ENCODE measurements at regions not wholly inside any gene's neighbourhood (a gene's known extent, or its start where the extent isn't known, plus 50 kb on each side); places are given as distances from the start of the nearest gene placed in this dataset.

GRCh38 chr2:42868874-42869273 lies 76.5 kb upstream of the HAAO start:
- ChIA-PET POLR2A (no interaction called here), RAD21 (ENCODE audit: unreplicated experiment) (no interaction called here), SMC1A (ENCODE audit: uncharacterized antibody, unreplicated experiment) (no interaction called here), CTCF (no interaction called here)
- in situ Hi-C loops (cut with MboI) (no loop called here), intact Hi-C loops (cut with micrococcal nuclease; ENCODE audit: unreplicated experiment) (no loop called here)
- Histone ChIP-seq H3K4me1 (ENCODE audit: control insufficient read depth, insufficient read depth, low read length) (no peaks in the 10 kb centered on the region), H4K20me1 (ENCODE audit: control insufficient read depth, insufficient read depth) (no peaks in the 10 kb centered on the region), H3K27ac (ENCODE audit: control insufficient read depth, insufficient read depth) (no peak overlapping the region), H3K79me2 (ENCODE audit: control insufficient read depth, insufficient read depth, low read length) (no peaks in the 10 kb centered on the region), H2AFZ (ENCODE audit: control insufficient read depth, low read depth, low read length) (no peak overlapping the region), H3K4me2 (ENCODE audit: control insufficient read depth, insufficient read depth) (no peak overlapping the region), H3K36me3 (ENCODE audit: control insufficient read depth in 2 of 2, insufficient read depth in 2 of 2, low read length in 1 of 2) (no peaks in the 10 kb centered on the region), H3K9ac (ENCODE audit: control insufficient read depth, insufficient read depth, low read length) (no peak overlapping the region), H3K27me3 (replicated peaks in 1 of 2; ENCODE audit: control insufficient read depth in 2 of 2, insufficient read depth in 2 of 2, low read length in 1 of 2) (no peaks in the 10 kb centered on the region), H3K4me3 (no peak overlapping the region), H3K9me3 (replicated peaks; ENCODE audit: control insufficient read depth, insufficient read depth, low read length) (peaks cover 5% of the 10 kb centered on the region; the same call in 1 of the 3 replicates)
- DNase-seq (ENCODE audit: low read depth, low spot score) (no peak), FAIRE-seq (no peak), ATAC-seq (no peak)
- TF ChIP-seq, protein P1, sequence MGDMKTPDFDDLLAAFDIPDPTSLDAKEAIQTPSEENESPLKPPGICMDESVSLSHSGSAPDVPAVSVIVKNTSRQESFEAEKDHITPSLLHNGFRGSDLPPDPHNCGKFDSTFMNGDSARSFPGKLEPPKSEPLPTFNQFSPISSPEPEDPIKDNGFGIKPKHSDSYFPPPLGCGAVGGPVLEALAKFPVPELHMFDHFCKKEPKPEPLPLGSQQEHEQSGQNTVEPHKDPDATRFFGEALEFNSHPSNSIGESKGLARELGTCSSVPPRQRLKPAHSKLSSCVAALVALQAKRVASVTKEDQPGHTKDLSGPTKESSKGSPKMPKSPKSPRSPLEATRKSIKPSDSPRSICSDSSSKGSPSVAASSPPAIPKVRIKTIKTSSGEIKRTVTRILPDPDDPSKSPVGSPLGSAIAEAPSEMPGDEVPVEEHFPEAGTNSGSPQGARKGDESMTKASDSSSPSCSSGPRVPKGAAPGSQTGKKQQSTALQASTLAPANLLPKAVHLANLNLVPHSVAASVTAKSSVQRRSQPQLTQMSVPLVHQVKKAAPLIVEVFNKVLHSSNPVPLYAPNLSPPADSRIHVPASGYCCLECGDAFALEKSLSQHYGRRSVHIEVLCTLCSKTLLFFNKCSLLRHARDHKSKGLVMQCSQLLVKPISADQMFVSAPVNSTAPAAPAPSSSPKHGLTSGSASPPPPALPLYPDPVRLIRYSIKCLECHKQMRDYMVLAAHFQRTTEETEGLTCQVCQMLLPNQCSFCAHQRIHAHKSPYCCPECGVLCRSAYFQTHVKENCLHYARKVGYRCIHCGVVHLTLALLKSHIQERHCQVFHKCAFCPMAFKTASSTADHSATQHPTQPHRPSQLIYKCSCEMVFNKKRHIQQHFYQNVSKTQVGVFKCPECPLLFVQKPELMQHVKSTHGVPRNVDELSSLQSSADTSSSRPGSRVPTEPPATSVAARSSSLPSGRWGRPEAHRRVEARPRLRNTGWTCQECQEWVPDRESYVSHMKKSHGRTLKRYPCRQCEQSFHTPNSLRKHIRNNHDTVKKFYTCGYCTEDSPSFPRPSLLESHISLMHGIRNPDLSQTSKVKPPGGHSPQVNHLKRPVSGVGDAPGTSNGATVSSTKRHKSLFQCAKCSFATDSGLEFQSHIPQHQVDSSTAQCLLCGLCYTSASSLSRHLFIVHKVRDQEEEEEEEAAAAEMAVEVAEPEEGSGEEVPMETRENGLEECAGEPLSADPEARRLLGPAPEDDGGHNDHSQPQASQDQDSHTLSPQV (IDR thresholded peaks at IDR 0.05), result no peak
- TF ChIP-seq MXI1 (IDR thresholded peaks at IDR 0.05; ENCODE audit: low read depth, low read length) (no peak), TAF1 (IDR thresholded peaks at IDR 0.05; ENCODE audit: borderline replicate concordance, low read depth, low read length) (no peak), ZSCAN29 (IDR thresholded peaks at IDR 0.05) (no peak), KAT2A (conservative IDR thresholded peaks at IDR 0.05; ENCODE audit: control insufficient read depth, low read depth, low read length) (no peak), RCOR1 (conservative IDR thresholded peaks at IDR 0.05; ENCODE audit: low read depth, low read length) (no peak), CBX5 (IDR thresholded peaks at IDR 0.05; ENCODE audit: low read depth) (0 out of 2 replicates have a peak, but pooled peaks have one; percentile 25), SMAD5 (IDR thresholded peaks at IDR 0.05; ENCODE audit: low read depth) (no peak)
- 3% methylated on average over 2 of the region's 2 CpGs for WGBS (ENCODE audit: insufficient coverage, insufficient replicate concordance, low lambda C conversion rate, missing lambda C conversion rate)
- no TSS peak for BruUV-seq (replicated peaks)
